ENCODE measurements at regions not wholly inside any gene's neighbourhood (a gene's known extent, or its start where the extent isn't known, plus 50 kb on each side); places are given as distances from the start of the nearest gene placed in this dataset.

DNA sequence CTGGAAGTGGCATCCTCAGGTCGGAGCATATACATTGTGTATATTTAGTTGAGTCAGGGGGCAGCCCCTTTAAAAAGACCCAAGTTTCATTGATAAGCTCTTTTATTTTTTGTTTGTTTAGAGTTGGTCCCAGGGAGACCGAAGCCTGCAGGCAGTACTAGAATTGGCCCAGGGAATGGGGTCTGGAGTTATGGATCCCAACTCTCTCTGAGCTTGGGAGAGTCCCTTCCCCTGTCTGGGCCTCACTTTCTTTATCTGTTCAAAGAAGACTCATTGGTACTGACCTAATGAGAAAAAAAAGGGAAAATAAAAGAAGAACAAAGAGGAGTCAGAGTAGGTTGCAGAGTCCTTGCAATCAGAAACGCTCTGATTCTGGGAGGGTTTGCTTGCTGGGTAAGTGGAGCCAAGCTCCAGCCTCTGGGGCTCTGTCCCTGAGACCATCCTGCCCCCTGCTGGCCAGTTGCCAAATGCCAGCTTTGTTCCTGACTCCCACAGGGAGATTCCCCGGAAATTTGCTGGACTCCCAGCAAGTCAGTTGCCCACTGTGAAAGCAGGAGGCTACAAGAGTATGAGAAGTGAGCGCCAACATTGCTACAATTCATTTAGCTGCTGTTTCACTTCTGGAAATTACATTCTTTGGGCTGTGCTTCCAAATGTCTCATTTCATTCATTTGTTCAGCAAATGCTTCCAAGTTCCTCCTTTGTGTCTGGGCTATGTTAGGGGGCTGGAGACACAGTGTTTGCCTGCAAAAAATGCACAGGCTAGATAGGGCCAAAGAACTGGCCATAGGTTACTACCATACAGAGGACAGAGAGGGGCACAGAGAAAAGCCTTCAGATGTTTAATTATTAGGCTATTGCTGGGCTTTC lies 156.2 kb downstream of the MELK start:
- peak; percentile 53 for DNase-seq

- no peak for DNase-seq
Measured at GRCh38 chr9:36729906-36730305, 157.2 kb downstream of the MELK start.

DNA sequence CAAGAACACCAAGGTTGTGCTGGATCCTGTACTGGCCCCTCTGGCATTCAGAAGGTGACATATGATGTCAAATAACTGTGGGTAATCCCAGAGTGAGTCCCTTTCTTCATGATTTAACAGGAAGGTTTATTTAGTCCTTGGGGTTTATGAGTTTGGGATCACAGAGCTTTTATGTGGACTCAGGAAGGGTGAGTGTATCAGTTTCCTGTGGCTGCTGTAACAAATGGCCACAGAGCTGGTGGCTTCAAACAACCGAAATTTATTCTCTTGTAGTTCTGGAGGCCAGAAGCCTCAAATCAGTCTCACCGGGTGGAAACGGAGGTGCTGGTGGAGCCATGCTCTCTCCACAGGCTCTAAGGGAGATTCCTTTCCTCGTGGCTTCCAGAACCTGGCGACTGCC lies 157.7 kb downstream of the MELK start:
- no peak for DNase-seq

DNA sequence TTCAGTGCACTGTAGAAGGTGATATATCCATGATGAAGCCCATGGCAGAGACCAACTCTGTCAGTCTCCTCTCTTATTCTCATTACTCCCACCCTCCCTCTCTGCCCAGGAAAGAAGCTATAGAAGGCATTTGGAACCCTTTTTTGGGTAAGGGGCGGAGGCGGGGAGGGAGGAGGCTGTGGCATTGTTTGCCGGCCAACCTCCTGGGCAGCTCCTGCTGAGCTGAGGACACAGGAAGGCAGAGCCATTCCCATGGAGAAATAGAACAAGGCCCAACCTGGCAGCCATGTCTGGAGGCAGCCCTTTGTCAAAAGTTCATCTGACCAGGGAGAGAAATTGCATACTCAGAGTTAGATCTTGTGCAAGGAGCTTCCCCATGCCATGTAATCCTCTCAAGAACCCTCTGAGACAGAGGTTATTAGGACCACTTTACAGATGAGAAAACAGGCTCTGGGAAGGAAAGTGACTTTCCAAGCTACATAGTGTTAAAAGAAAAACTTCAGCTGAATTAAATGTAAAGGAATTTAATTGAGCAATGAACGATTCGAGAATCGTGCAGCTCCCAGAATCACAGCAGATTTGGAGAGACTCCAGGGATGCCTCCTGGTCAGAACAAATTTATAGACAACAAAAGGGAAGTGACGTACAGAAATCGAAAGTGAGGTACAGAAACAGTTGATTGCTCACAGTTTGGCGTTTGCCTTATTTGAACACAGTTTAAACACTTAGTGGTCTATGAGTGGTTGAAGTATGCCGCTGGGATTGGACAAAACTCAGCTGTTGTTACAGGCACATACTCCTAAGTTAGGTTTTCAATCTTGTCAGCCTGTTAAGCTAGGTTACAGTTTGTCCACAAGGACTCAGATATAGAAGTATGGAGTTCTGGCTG lies 158.6 kb downstream of the MELK start:
- no peak for DNase-seq

DNA sequence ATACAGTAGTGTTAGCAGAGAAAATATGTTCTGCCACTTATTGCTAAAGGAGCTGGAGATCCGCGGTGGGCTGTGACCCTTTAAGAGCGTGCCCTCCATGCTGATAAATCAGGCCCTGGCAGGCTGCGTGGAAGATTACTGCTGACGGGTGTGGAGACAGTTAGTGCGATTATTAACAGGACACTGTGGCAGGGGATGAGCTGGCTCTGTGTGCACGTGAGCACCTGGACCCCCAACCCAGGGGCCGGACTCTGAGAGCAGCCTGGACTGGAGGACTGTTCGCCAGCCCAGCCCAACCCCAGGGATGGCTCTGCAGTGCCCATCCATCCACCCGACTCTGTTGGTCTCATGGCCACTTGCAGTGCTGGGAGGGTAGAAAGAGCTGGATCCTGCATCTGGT lies 162.0 kb downstream of the MELK start:
- DNase-seq, result no peak

DNA sequence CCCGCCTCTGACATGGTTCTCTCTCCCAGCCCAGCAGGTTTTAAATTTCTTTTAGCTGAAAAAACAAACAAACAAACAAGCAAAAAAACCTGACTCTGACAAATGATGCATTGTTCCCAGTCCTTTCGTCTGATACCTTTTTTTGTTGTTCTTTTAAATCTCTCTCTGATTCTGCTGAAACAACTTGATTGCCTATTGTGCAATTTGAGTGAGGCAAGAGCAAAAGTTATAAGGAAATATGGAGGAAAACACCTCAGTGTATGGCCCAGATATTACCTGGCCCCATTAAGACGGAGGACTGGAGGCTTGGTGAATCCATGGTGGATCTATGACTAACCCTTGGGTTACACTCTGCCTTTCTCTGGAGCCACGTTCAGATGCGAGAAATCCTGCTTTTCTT lies 164.0 kb downstream of the MELK start:
- DNase-seq, result no peak

GRCh38 chr9:36738318-36738976 lies 165.8 kb downstream of the MELK start:
- no peak for DNase-seq

GRCh38 chr9:36739373-36740116 lies 166.8 kb downstream of the MELK start:
- DNase-seq, result no peak

DNA sequence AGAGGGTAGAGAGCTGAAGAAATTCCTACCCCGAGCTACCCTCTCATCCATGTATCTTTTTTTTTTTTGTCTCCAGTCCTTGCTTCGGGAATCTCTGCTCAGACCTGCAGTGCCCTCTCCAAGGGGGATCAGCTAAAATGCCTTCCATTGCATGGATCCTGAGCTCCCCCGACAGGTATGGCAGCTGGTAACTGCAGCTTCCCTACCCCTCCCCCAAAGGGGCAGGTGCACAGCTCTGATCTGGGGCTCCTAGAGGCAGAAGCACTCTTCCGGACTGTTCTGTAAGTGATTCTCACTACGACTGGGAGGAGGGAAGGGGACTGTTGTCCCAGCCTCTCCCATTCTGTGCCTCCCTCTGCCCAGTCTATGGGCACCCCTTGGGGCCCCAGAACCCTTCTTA lies 169.6 kb downstream of the MELK start:
- DNase-seq, result no peak

DNA sequence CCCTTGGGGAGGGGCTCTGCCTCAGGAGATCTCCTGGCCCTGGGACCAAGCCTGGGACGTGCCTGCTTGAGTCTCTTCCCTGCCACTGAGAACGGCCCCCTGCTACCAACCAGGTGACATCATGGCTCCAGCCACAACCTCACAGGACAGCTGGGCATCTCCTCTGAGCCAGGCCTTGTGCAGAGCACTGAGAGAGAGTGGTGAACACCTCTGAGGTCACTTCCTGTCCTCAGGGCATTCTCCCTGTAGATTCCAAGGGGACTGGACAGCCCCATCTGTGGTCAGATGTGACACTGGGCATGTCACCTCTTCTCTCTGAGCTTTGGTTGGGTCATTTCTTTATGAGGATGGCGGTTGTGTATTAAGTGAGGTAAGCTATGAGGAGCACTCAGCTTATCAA lies 172.0 kb downstream of the MELK start:
- DNase-seq, result no peak

- DNase-seq, result no peak
Measured at GRCh38 chr9:36745977-36746376, 173.3 kb downstream of the MELK start.

GRCh38 chr9:36746415-36746814 lies 173.7 kb downstream of the MELK start:
- DNase-seq, result no peak

GRCh38 chr9:36748322-36748899 lies 175.7 kb downstream of the MELK start:
- peak; percentile 38 for DNase-seq

GRCh38 chr9:36749461-36749860 lies 176.8 kb downstream of the MELK start:
- DNase-seq, result no peak

DNA sequence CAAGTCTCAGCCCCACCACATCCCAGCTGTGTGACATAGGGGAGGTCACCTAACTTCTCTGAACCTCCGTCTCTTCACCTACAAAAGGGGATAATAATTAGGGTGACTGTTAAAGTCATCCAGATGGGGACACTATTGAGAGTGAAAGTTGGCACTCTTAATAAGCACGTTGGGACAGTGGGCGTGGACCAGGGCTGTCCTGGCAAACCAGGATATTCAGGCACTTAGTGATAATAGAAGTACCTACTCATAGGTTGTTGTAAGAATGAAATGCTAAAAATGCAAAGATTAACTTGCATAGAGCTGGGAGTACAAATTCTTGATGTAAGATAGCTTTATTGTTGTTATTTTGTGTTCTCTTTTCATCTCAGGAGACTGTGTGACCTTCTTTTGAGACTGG lies 177.9 kb downstream of the MELK start:
- DNase-seq, result no peak

GRCh38 chr9:36755019-36755418 lies 182.3 kb downstream of the MELK start:
- no peak for DNase-seq

DNA sequence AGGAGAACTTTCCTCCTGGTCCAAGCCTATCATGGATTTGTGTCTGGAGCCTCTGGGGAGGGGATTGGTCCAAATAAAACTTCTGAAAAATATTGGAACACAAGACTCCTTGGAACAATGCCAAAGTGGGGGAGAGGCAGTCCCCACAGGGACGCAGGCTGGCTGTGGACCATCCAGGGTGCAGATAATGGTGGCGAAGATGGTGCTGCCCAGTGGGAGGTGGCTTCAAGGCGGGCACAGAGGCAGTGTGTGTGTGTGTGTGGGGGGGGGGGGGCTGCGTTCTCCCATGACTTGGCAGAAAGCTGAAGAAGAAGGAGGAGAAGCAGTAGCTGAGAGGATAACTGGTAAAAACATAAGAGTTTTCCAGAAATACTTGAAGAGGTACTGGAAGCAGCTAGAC lies 186.4 kb downstream of the MELK start:
- DNase-seq, result no peak

DNA sequence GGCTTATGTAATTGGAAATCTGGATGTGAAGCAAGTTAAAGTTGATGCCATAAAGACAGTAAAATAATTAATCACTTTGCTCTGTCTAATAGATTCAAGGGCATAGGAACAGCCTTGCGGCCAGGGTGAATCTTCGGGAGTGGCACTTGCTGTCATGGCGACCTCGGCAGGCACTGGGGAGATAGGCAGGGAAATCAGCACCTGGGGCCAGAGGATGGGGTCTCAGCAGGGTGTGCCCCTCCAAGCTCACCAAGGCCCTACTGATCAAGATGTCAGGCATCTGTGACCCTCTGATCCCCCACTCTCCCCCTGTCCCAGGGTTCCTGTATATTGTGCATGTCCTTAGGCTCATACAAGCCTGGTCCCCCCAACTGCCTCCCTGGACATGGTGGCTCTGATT lies 187.3 kb downstream of the MELK start:
- no peak for DNase-seq

- no peak for DNase-seq
Measured at GRCh38 chr9:36760667-36761420, 188.1 kb downstream of the MELK start.

DNA sequence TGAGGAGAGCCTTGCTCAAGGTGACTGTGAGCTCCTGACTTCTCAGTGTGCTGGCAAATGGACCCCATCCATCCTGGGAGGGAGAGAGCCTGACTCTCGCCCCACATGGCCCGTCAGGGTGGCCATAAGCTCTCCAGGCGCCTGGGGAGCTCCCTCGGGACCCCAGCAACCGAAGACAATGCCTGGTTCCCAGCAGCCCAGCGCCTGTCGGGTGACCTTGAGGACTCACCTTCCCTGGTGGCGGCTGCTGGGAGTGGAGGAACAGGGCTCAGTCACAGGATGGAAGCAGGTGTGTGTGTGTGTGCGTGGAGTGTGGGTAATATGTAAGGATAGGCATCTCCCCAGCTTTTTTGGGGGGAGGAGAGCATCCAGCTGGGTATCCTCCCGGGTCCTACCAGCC lies 190.3 kb downstream of the MELK start:
- no peak for DNase-seq

DNA sequence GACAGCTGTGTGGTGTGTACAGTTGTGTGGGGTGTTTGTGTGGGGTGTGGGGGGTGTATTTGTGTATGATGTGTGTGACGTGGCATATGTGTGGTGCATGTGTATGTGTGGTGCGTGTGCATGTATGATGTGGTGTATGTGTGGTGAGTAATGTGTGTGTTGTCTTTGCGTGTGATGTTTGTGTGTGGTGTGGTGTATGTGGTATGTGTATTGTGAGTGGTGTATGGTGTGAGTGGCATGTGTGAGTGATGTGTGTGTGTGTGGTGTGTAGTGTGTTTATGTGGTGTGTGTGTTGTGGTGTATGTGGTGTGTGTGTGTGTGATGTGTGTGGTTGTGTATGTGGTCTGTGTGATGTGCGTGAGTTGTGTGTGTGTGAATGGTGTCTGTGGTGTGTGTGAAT lies 191.1 kb downstream of the MELK start:
- DNase-seq, result no peak
